BLaER1 (cell line): ENCODE measurements at regions not wholly inside any gene's neighbourhood (a gene's known extent, or its start where the extent isn't known, plus 50 kb on each side); places are given as distances from the start of the nearest gene placed in this dataset.

Experiments used
- H3K27ac ChIP-seq: shearing (Covaris generic); formaldehyde crosslinking; 2 replicates; pipeline ENCODE4 v1.8.1; 2022
- H3K27me3 ChIP-seq: shearing (Covaris generic); formaldehyde crosslinking; 2 replicates; pipeline ENCODE4 v1.8.1; 2022
- H3K36me3 ChIP-seq: shearing (Covaris generic); formaldehyde crosslinking; 2 replicates; pipeline ENCODE4 v1.8.1; 2022
- H3K4me1 ChIP-seq: shearing (Covaris generic); formaldehyde crosslinking; 2 replicates; pipeline ENCODE4 v1.8.1; 2022
- H3K4me2 ChIP-seq: shearing (Covaris generic); formaldehyde crosslinking; 2 replicates; pipeline ENCODE4 v1.8.1; 2022
- H3K4me3 ChIP-seq: shearing (Covaris generic); formaldehyde crosslinking; 2 replicates; pipeline ENCODE4 v1.8.1; 2022
- H3K9ac ChIP-seq: shearing (Covaris generic); formaldehyde crosslinking; 2 replicates; pipeline ENCODE4 v1.8.1; 2022
- H3K9me3 ChIP-seq: shearing (Covaris generic); formaldehyde crosslinking; 2 replicates; pipeline ENCODE4 v1.8.1; 2022
- H4K20me1 ChIP-seq: shearing (Covaris generic); formaldehyde crosslinking; 2 replicates; pipeline ENCODE4 v1.8.1; 2022
- Cebpa-rat ChIP-seq: shearing (Covaris generic); IDR thresholded peaks from 2 replicates; pipeline ENCODE4 v1.8.1; 2022

- H3K4me2 ChIP-seq: no peak overlapping the region
- H3K27ac ChIP-seq: no peak overlapping the region
- no peak overlapping the region for H3K9ac ChIP-seq
- no peak for TF ChIP-seq Cebpa-rat
- no peak overlapping the region for H3K4me3 ChIP-seq
- H3K27me3 ChIP-seq: no peaks in the 10 kb centered on the region
- no peaks in the 10 kb centered on the region for H4K20me1 ChIP-seq
- H3K9me3 ChIP-seq: 0 out of 2 replicates have a peak, but pooled peaks cover 3% of the 10 kb centered on the region
- no peaks in the 10 kb centered on the region for H3K36me3 ChIP-seq
- H3K4me1 ChIP-seq: no peaks in the 10 kb centered on the region
Measured at GRCh38 chr3:145333931-145334330, 827.1 kb downstream of the PLOD2 start.

- no peak overlapping the region for H3K4me2 ChIP-seq
- TF ChIP-seq Cebpa-rat: no peak
- H3K4me3 ChIP-seq: no peak overlapping the region
- H3K27me3 ChIP-seq: no peaks in the 10 kb centered on the region
- no peaks in the 10 kb centered on the region for H3K36me3 ChIP-seq
- no peak overlapping the region for H3K9ac ChIP-seq
- H3K4me1 ChIP-seq: no peaks in the 10 kb centered on the region
- H3K27ac ChIP-seq: no peak overlapping the region
- H3K9me3 ChIP-seq: peaks cover 38% of the 10 kb centered on the region
- H4K20me1 ChIP-seq: no peaks in the 10 kb centered on the region
Measured at GRCh38 chr3:145355206-145355605, 805.8 kb downstream of the PLOD2 start.

GRCh38 chr3:145357453-145357852 lies 803.5 kb downstream of the PLOD2 start:
- Histone ChIP-seq H3K9ac (no peak overlapping the region), H3K4me2 (no peak overlapping the region), H3K27ac (no peak overlapping the region), H4K20me1 (no peaks in the 10 kb centered on the region), H3K9me3 (peaks cover 38% of the 10 kb centered on the region), H3K36me3 (no peaks in the 10 kb centered on the region), H3K4me3 (no peak overlapping the region), H3K27me3 (no peaks in the 10 kb centered on the region), H3K4me1 (no peaks in the 10 kb centered on the region)
- no peak for TF ChIP-seq Cebpa-rat

GRCh38 chr3:145359040-145359439 lies 801.9 kb downstream of the PLOD2 start:
- TF ChIP-seq Cebpa-rat: no peak
- Histone ChIP-seq H3K27ac (no peak overlapping the region), H3K27me3 (no peaks in the 10 kb centered on the region), H3K9me3 (peaks cover 32% of the 10 kb centered on the region), H4K20me1 (no peaks in the 10 kb centered on the region), H3K36me3 (no peaks in the 10 kb centered on the region), H3K4me2 (no peak overlapping the region), H3K4me3 (no peak overlapping the region), H3K4me1 (no peaks in the 10 kb centered on the region), H3K9ac (no peak overlapping the region)

- no peak overlapping the region for H3K9ac ChIP-seq
- no peaks in the 10 kb centered on the region for H3K9me3 ChIP-seq
- H3K4me1 ChIP-seq: peaks cover 12% of the 10 kb centered on the region
- H3K27ac ChIP-seq: no peak overlapping the region
- no peaks in the 10 kb centered on the region for H4K20me1 ChIP-seq
- H3K4me2 ChIP-seq: no peak overlapping the region
- TF ChIP-seq Cebpa-rat: no peak
- H3K36me3 ChIP-seq: no peaks in the 10 kb centered on the region
- no peak overlapping the region for H3K4me3 ChIP-seq
- H3K27me3 ChIP-seq: no peaks in the 10 kb centered on the region
Measured at GRCh38 chr3:145368748-145369147, 792.2 kb downstream of the PLOD2 start.

- Histone ChIP-seq H3K9me3 (no peaks in the 10 kb centered on the region), H3K4me2 (no peak overlapping the region), H3K9ac (no peak overlapping the region), H3K4me1 (peaks cover 12% of the 10 kb centered on the region), H4K20me1 (no peaks in the 10 kb centered on the region), H3K36me3 (no peaks in the 10 kb centered on the region), H3K4me3 (no peak overlapping the region), H3K27me3 (no peaks in the 10 kb centered on the region), H3K27ac (no peak overlapping the region)
- no peak for TF ChIP-seq Cebpa-rat
Measured at GRCh38 chr3:145370870-145371269, 790.1 kb downstream of the PLOD2 start.

- H3K9me3 ChIP-seq: no peaks in the 10 kb centered on the region
- no peaks in the 10 kb centered on the region for H3K36me3 ChIP-seq
- TF ChIP-seq Cebpa-rat: no peak
- no peaks in the 10 kb centered on the region for H3K4me1 ChIP-seq
- no peak overlapping the region for H3K27ac ChIP-seq
- no peak overlapping the region for H3K4me3 ChIP-seq
- H3K4me2 ChIP-seq: no peak overlapping the region
- H3K27me3 ChIP-seq: no peaks in the 10 kb centered on the region
- no peak overlapping the region for H3K9ac ChIP-seq
- H4K20me1 ChIP-seq: no peaks in the 10 kb centered on the region
Measured at GRCh38 chr3:145377301-145377700, 783.7 kb downstream of the PLOD2 start.

- Histone ChIP-seq H3K36me3 (no peaks in the 10 kb centered on the region), H3K9ac (no peak overlapping the region), H3K4me1 (no peaks in the 10 kb centered on the region), H3K27ac (no peak overlapping the region), H3K4me3 (no peak overlapping the region), H4K20me1 (no peaks in the 10 kb centered on the region), H3K9me3 (no peaks in the 10 kb centered on the region), H3K27me3 (no peaks in the 10 kb centered on the region), H3K4me2 (no peak overlapping the region)
- no peak for TF ChIP-seq Cebpa-rat
Measured at GRCh38 chr3:145383416-145383815, 777.6 kb downstream of the PLOD2 start.

- no peak overlapping the region for H3K27ac ChIP-seq
- no peak for TF ChIP-seq Cebpa-rat
- no peak overlapping the region for H3K9ac ChIP-seq
- H3K4me2 ChIP-seq: no peak overlapping the region
- H4K20me1 ChIP-seq: no peaks in the 10 kb centered on the region
- H3K36me3 ChIP-seq: no peaks in the 10 kb centered on the region
- H3K9me3 ChIP-seq: no peaks in the 10 kb centered on the region
- H3K4me3 ChIP-seq: no peak overlapping the region
- no peaks in the 10 kb centered on the region for H3K27me3 ChIP-seq
- H3K4me1 ChIP-seq: no peaks in the 10 kb centered on the region
Measured at GRCh38 chr3:145384307-145384706, 776.7 kb downstream of the PLOD2 start.

- Histone ChIP-seq H3K9ac (no peak overlapping the region), H4K20me1 (no peaks in the 10 kb centered on the region), H3K9me3 (no peaks in the 10 kb centered on the region), H3K36me3 (no peaks in the 10 kb centered on the region), H3K27ac (no peak overlapping the region), H3K4me2 (no peak overlapping the region), H3K27me3 (no peaks in the 10 kb centered on the region), H3K4me3 (no peak overlapping the region), H3K4me1 (no peaks in the 10 kb centered on the region)
- TF ChIP-seq Cebpa-rat: no peak
Measured at GRCh38 chr3:145387211-145387610, 773.8 kb downstream of the PLOD2 start.

GRCh38 chr3:145395421-145395820 lies 765.6 kb downstream of the PLOD2 start:
- Histone ChIP-seq H3K27ac (no peak overlapping the region), H4K20me1 (no peaks in the 10 kb centered on the region), H3K4me2 (no peak overlapping the region), H3K4me1 (no peaks in the 10 kb centered on the region), H3K4me3 (no peak overlapping the region), H3K36me3 (no peaks in the 10 kb centered on the region), H3K9me3 (no peaks in the 10 kb centered on the region), H3K9ac (no peak overlapping the region), H3K27me3 (no peaks in the 10 kb centered on the region)
- no peak for TF ChIP-seq Cebpa-rat
